Fibroblast of mammary gland (primary cell): ENCODE measurements at regions not wholly inside any gene's neighbourhood (a gene's known extent, or its start where the extent isn't known, plus 50 kb on each side); places are given as distances from the start of the nearest gene placed in this dataset.

Experiments
- DNase-seq: peaks from one replicate; pipeline ENCODE4 v3.0.0-alpha.2; 2010; ENCODE audit warnings: low read depth
- H3K4me3 ChIP-seq: 2 replicates; pipeline ENCODE4 v1.5.1; 2011; ENCODE audit warnings: low read depth, mild to moderate bottlenecking, low read length, moderate library complexity; ENCODE audit not compliant: control insufficient read depth
- CTCF ChIP-seq: conservative IDR thresholded peaks from 2 replicates; pipeline ENCODE4 v1.5.1; 2011; ENCODE audit warnings: low read depth, low read length, inconsistent platforms; ENCODE audit not compliant: control insufficient read depth, insufficient read depth

DNA sequence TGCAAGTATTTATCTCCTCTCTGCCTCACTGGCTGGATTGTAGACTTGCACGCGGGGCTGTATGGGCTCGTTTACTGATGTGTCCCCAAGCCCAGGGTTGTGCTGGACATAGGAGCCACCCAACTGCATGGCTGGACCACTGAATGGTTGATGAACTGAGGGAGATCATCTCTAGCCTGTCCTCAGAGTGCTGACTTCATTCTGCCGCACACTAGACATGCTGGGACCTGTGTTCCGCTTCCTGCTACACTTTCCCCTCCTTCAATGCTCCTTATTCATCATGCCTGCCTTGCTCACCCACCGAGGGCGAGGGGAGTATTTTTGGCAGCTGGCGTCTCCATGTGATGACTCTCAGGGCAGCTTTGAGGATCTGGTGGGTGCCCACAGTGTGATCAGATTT is 440.2 kb downstream of the GLRX3 start:
- no peak for TF ChIP-seq CTCF
- H3K4me3 ChIP-seq = no peak overlapping the region
- DNase-seq = no peak

DNA sequence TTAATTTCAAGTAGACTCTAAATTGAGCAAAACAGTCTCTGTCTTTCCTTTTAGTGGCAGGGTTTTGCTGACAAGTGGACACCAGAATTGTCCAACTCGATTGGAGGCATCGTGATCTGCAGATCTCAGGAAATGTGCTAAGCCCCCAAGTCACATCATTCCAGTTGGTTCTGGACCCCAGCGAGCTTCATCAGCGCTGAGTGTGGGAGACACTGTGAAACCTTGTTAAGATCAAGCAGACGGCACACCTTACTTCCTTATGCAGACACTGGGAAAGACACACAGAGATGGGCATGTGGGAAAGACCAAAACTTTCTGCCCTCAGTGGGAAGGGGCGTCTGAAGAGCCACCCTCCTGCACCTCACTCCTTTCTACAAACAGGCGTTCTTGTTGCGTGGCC is 440.8 kb downstream of the GLRX3 start:
- TF ChIP-seq CTCF = no peak
- DNase-seq = no peak
- H3K4me3 ChIP-seq = no peak overlapping the region

DNA sequence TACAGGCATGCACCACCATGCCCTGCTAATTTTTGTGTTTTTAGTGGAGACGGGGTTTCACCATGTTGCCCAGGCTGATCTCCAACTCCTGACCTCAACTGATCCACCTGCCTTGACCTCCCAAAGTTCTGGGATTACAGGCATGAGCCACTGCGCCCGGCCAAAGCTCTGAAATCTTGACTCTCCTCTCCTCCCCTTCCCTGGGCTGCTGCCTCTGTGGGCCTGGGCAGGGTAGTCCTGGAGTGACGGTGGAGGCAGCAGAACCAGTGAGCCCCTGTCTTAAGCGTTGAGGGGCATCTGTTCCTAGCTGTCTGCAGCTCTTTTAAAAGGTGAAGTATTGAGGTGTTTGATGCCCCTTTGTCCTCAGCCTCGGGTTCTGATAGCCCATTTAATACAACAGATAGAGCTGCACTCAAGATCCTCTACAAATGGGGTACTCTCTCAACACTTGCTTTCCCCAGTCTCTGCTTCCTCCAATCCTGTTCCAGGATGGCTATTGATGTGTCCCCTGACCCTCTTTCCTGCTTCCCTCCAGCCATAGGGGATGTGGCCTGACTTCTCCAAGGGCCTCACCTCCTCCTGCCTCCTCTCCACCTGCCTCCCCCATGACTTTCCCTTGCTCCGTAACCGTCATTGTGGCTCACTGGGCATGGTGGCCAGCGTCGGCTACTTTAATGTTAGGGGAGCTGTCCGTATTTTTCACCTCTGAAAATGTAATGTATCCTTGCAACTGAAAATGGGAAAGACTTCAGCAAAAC is 442.5 kb downstream of the GLRX3 start:
- no peak overlapping the region for H3K4me3 ChIP-seq
- TF ChIP-seq CTCF = no peak
- DNase-seq = no peak

GRCh38 chr10:130579913-130580312 is 443.7 kb downstream of the GLRX3 start:
- TF ChIP-seq CTCF = no peak
- DNase-seq = no peak

GRCh38 chr10:130580975-130581374 is 444.8 kb downstream of the GLRX3 start:
- H3K4me3 ChIP-seq = no peak overlapping the region
- no peak for DNase-seq
- no peak for TF ChIP-seq CTCF

More at GRCh38 chr10:130579913-130580312, 443.7 kb downstream of the GLRX3 start:
- H3K4me3 ChIP-seq = no peak overlapping the region

GRCh38 chr10:130587718-130588117 is 451.5 kb downstream of the GLRX3 start:
- TF ChIP-seq CTCF = no peak
- no peak overlapping the region for H3K4me3 ChIP-seq
- no peak for DNase-seq
